MM.1S (cell line): ENCODE measurements at regions not wholly inside any gene's neighbourhood (a gene's known extent, or its start where the extent isn't known, plus 50 kb on each side); places are given as distances from the start of the nearest gene placed in this dataset.

Experiments
- CTCF ChIP-seq: fragments of 300-600 bp; sonication (generic); IDR thresholded peaks from 2 replicates; pipeline ENCODE4 v1.5.1; 2016; ENCODE audit warnings: antibody characterized with exemption, low read length, mixed read lengths
- EZH2 ChIP-seq: fragments of 300-600 bp; sonication (generic); optimal IDR thresholded peaks from 2 replicates; pipeline ENCODE3; 2017; ENCODE audit warnings: low read depth, mild to moderate bottlenecking, antibody characterized with exemption, low read length, mixed read lengths

- TF ChIP-seq CTCF, result no peak
- TF ChIP-seq EZH2, result no peak
Observed at GRCh38 chr12:40632933-40633332, 59.3 kb upstream of the CNTN1 start.
